Hepatocyte (in vitro differentiated cells): ENCODE measurements at regions not wholly inside any gene's neighbourhood (a gene's known extent, or its start where the extent isn't known, plus 50 kb on each side); places are given as distances from the start of the nearest gene placed in this dataset.

Source experiments
- CTCF ChIP-seq: fragments of 200-600 bp; sonication (generic); IDR thresholded peaks from 2 replicates; pipeline ENCODE4 v1.5.1; 2016; ENCODE audit warnings: antibody characterized with exemption, mild to moderate bottlenecking; ENCODE audit not compliant: poor library complexity
- EZH2 ChIP-seq: fragments of 200-600 bp; sonication (generic); IDR thresholded peaks from 2 replicates; pipeline ENCODE4 v1.6.1; 2016; ENCODE audit warnings: antibody characterized with exemption, mild to moderate bottlenecking, borderline replicate concordance
- EZH2phosphoT487 ChIP-seq: fragments of 200-600 bp; sonication (generic); IDR thresholded peaks from one replicate; pipeline ENCODE4 v1.6.1; 2018; ENCODE audit warnings: antibody characterized with exemption, mild to moderate bottlenecking, low read depth, moderate library complexity; ENCODE audit not compliant: unreplicated experiment, severe bottlenecking

GRCh38 chr10:53749439-53749838 is 976.9 kb upstream of the MBL2 start:
- TF ChIP-seq CTCF (no peak), EZH2 (no peak), EZH2phosphoT487 (no peak)
